ENCODE measurements at regions not wholly inside any gene's neighbourhood (a gene's known extent, or its start where the extent isn't known, plus 50 kb on each side); places are given as distances from the start of the nearest gene placed in this dataset.

GRCh38 chr1:209356976-209357377 lies 226.5 kb upstream of the CAMK1G start:
- POLR2A ChIA-PET, result no interaction called here
- no peaks in the 10 kb centered on the region for H3K4me1 Mint-ChIP-seq
- no peak overlapping the region for H3K4me3 Mint-ChIP-seq
- no peaks in the 10 kb centered on the region for H3K36me3 Mint-ChIP-seq
- no peaks in the 10 kb centered on the region for H3K9me3 Mint-ChIP-seq
- ATAC-seq (ENCODE audit: low read depth) (no peak), DNase-seq (no peak)
- peaks cover 4% of the 10 kb centered on the region for H3K27me3 Mint-ChIP-seq
- H3K27ac Mint-ChIP-seq, result no peak overlapping the region

DNA sequence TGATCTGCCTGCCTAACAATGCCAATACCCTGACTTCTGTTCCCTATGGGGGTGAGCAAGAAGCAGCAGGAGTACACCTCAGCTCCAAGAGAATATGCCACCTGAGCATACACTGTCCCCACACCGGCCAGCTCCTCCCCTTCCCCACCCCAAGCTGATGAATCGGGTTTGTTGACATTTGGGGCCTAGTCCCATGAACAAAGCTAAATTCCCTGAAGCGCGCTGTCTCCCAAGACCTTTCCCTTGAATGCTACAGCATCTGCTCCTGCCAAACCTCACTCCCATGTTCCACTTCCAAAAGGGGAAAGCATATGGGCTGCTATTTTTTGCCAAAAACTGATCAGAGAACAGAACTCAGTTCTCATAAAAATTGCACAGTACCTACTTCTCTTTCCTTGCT lies 220.4 kb upstream of the CAMK1G start:
- POLR2A ChIA-PET, result no interaction called here
- H3K9me3 Mint-ChIP-seq, result no peaks in the 10 kb centered on the region
- no peak overlapping the region for H3K27ac Mint-ChIP-seq
- no peaks in the 10 kb centered on the region for H3K36me3 Mint-ChIP-seq
- H3K27me3 Mint-ChIP-seq, result peaks cover 11% of the 10 kb centered on the region
- no peak for ATAC-seq (ENCODE audit: low read depth)
- no peak overlapping the region for H3K4me3 Mint-ChIP-seq
- DNase-seq, result no peak
- H3K4me1 Mint-ChIP-seq, result no peaks in the 10 kb centered on the region

DNA sequence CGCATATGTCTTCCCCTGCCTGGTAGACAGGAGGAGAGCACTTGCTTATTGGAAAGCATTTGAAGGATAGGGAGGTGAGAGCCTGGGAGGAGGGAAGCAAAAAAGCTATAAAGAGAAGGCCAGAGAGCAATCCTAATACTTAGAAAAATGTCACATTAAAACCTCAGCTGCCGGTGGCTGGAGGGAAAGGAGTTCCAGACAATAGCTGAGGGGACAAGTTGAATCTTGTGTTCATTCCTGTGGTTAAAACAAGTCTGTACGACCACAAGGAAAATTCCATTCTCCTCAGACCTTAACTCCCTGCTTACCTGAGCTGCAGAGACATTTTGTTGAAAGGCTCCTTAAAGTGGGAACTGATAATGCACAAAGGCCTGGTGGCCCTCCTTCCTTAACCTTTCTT lies 218.8 kb upstream of the CAMK1G start:
- no peak overlapping the region for H3K4me3 Mint-ChIP-seq
- H3K36me3 Mint-ChIP-seq, result no peaks in the 10 kb centered on the region
- POLR2A ChIA-PET, result no interaction called here
- no peak overlapping the region for H3K27ac Mint-ChIP-seq
- no peaks in the 10 kb centered on the region for H3K4me1 Mint-ChIP-seq
- no peak for ATAC-seq (ENCODE audit: low read depth)
- DNase-seq, result no peak
- peaks cover 8% of the 10 kb centered on the region for H3K27me3 Mint-ChIP-seq
- H3K9me3 Mint-ChIP-seq, result no peaks in the 10 kb centered on the region

DNA sequence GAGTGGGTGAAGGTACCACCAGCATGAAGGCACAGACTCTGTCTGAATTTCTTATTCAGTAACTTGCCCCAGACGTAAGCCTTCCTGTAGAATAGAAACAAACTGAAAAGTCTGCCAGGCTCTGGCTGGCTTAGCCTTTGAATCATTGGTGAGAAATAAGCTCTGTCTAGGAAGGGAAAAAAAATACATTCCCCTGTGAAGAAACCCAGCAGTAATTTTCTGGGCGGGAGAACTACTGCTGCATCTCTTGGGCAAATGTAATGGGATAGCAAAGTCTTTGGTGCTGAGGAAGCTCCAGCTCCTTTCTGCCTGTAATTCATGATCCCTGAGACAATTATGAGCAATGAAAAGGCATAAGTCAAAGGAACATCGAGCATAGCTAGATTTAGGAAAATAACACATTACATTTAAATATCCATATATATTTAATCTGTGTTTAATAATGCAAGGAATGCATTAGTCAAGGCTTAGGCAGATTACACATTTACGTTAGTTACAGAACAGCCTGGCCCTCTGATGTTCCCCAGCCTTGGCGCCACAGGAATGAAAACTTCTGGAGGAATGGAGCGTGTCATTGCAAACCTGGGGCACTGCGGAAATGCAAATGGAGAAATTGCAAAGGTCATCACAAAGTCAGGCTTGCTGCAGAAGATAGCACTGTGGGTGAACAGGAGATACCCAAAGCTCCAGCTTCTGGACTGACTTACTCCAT lies 216.3 kb upstream of the CAMK1G start:
- no peak for DNase-seq
- no peak overlapping the region for H3K4me3 Mint-ChIP-seq
- H3K4me1 Mint-ChIP-seq, result no peaks in the 10 kb centered on the region
- H3K9me3 Mint-ChIP-seq, result no peaks in the 10 kb centered on the region
- ATAC-seq (ENCODE audit: low read depth), result no peak
- H3K27me3 Mint-ChIP-seq, result peaks cover 8% of the 10 kb centered on the region
- POLR2A ChIA-PET, result no interaction called here
- H3K27ac Mint-ChIP-seq, result no peak overlapping the region
- H3K36me3 Mint-ChIP-seq, result no peaks in the 10 kb centered on the region

DNA sequence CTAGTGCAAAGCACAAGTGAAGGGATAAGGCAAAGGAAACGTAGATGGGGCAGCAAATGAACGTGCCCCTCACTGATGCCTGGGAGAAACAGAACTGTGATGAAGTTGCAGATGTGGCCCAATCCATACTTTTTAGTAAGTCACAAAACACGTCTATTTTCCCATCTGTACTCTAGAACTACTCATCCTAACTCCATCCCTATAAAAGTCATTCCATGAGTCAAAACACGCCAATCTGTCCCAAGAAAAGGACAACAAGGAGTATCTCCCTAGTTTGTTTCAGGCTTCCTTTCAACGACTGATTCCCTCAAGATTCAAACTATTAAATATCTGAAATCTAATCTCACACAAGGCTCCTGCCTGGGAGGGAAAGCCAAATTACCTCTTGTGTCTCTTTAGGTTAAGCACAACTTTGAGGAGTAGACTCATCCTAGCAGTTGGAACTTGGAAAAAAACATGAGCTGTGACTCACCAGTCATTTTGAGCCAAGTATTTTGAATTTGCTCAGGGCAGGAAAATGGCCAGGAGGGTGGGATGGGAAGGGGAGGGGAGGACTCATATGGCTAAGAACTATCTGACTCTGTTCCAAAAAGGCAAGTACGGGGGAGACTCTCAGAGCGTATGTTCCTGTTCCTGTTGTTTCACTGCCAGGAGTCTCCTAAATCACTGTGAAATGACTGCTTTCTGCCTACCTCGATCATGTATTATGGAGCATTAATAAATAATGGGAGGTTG lies 214.5 kb upstream of the CAMK1G start:
- POLR2A ChIA-PET, result no interaction called here
- Mint-ChIP-seq H3K9me3 (no peaks in the 10 kb centered on the region), H3K27me3 (peaks cover 5% of the 10 kb centered on the region), H3K4me3 (no peak overlapping the region), H3K4me1 (no peaks in the 10 kb centered on the region), H3K36me3 (no peaks in the 10 kb centered on the region), H3K27ac (no peak overlapping the region)
- DNase-seq (no peak), ATAC-seq (ENCODE audit: low read depth) (no peak)

- Mint-ChIP-seq H3K27me3 (peaks cover 4% of the 10 kb centered on the region), H3K27ac (no peak overlapping the region), H3K36me3 (no peaks in the 10 kb centered on the region), H3K4me1 (no peaks in the 10 kb centered on the region), H3K9me3 (no peaks in the 10 kb centered on the region), H3K4me3 (no peak overlapping the region)
- ATAC-seq (ENCODE audit: low read depth) (no peak), DNase-seq (no peak)
- POLR2A ChIA-PET, result no interaction called here
Measured at GRCh38 chr1:209370241-209370995, 213.1 kb upstream of the CAMK1G start.

- POLR2A ChIA-PET, result no interaction called here
- DNase-seq, result no peak
- Mint-ChIP-seq H3K27me3 (peaks cover 6% of the 10 kb centered on the region), H3K36me3 (no peaks in the 10 kb centered on the region), H3K4me1 (no peaks in the 10 kb centered on the region), H3K9me3 (no peaks in the 10 kb centered on the region), H3K4me3 (no peak overlapping the region), H3K27ac (no peak overlapping the region)
- no peak for ATAC-seq (ENCODE audit: low read depth)
Measured at GRCh38 chr1:209375097-209375496, 208.4 kb upstream of the CAMK1G start.

- Mint-ChIP-seq H3K4me3 (no peak overlapping the region), H3K36me3 (no peaks in the 10 kb centered on the region), H3K4me1 (no peaks in the 10 kb centered on the region), H3K27me3 (peaks cover 6% of the 10 kb centered on the region), H3K27ac (no peak overlapping the region), H3K9me3 (no peaks in the 10 kb centered on the region)
- no peak for ATAC-seq (ENCODE audit: low read depth)
- POLR2A ChIA-PET, result no interaction called here
- no peak for DNase-seq
Measured at GRCh38 chr1:209375671-209376365, 207.7 kb upstream of the CAMK1G start.

DNA sequence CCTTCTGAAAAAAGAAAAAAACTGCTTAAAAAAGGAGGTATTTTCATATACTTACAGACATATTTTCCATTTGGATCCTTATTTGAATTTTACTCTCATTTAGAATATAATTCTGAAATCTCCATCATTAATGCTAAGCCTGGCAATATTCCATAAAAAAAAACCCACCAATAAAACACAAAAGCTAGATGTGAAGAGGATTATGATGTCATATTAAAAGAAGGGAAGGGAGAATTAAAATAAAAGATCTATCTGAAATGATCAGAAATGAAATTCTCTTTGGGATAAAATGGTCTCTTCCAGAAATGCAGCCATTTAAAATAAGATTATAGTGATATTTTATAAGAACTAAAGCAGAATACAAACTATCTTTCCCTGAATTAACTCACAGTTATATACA lies 206.7 kb upstream of the CAMK1G start:
- Mint-ChIP-seq H3K27ac (no peak overlapping the region), H3K4me3 (no peak overlapping the region), H3K4me1 (no peaks in the 10 kb centered on the region), H3K27me3 (peaks cover 6% of the 10 kb centered on the region), H3K9me3 (no peaks in the 10 kb centered on the region), H3K36me3 (no peaks in the 10 kb centered on the region)
- POLR2A ChIA-PET, result no interaction called here
- ATAC-seq (ENCODE audit: low read depth) (no peak), DNase-seq (no peak)

- DNase-seq, result no peak
- POLR2A ChIA-PET, result interaction anchor here (0.7 kb wide), 1 partner anchor 168 kb away, joined by 3 read pairs; no protein-coding TSS in a partner anchor
- Mint-ChIP-seq H3K36me3 (no peaks in the 10 kb centered on the region), H3K27ac (no peak overlapping the region), H3K27me3 (peaks cover 6% of the 10 kb centered on the region), H3K4me3 (no peak overlapping the region), H3K4me1 (no peaks in the 10 kb centered on the region), H3K9me3 (no peaks in the 10 kb centered on the region)
- ATAC-seq (ENCODE audit: low read depth), result no peak
Measured at GRCh38 chr1:209377995-209378394, 205.5 kb upstream of the CAMK1G start.

DNA sequence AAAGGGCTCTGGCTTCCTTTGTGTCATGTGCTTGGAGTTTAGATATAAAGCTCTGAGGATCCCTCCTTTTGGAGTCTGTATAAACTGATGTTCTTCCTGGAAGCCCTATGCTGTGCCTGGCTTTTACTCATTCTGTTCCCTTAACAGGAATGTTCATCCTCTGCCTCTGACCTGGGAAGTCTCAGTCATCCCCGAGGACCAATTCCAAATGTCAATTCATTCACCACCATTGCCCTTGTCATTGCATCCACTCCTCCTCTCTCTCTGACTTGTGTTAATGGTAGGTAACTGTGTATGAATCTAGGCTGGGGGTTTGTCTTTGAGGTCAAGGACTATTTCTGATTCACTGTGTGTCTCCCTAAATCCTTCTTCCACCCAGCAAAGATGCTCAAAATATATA lies 204.2 kb upstream of the CAMK1G start:
- Mint-ChIP-seq H3K27ac (no peak overlapping the region), H3K4me3 (no peak overlapping the region), H3K27me3 (peaks cover 6% of the 10 kb centered on the region), H3K36me3 (no peaks in the 10 kb centered on the region), H3K9me3 (no peaks in the 10 kb centered on the region), H3K4me1 (no peaks in the 10 kb centered on the region)
- DNase-seq (no peak), ATAC-seq (ENCODE audit: low read depth) (no peak)
- POLR2A ChIA-PET, result no interaction called here

- Mint-ChIP-seq H3K9me3 (no peaks in the 10 kb centered on the region), H3K36me3 (no peaks in the 10 kb centered on the region), H3K27ac (no peak overlapping the region), H3K27me3 (peaks cover 4% of the 10 kb centered on the region), H3K4me1 (no peaks in the 10 kb centered on the region), H3K4me3 (no peak overlapping the region)
- DNase-seq (no peak), ATAC-seq (ENCODE audit: low read depth) (no peak)
- POLR2A ChIA-PET, result no interaction called here
Measured at GRCh38 chr1:209380420-209380819, 203.1 kb upstream of the CAMK1G start.

DNA sequence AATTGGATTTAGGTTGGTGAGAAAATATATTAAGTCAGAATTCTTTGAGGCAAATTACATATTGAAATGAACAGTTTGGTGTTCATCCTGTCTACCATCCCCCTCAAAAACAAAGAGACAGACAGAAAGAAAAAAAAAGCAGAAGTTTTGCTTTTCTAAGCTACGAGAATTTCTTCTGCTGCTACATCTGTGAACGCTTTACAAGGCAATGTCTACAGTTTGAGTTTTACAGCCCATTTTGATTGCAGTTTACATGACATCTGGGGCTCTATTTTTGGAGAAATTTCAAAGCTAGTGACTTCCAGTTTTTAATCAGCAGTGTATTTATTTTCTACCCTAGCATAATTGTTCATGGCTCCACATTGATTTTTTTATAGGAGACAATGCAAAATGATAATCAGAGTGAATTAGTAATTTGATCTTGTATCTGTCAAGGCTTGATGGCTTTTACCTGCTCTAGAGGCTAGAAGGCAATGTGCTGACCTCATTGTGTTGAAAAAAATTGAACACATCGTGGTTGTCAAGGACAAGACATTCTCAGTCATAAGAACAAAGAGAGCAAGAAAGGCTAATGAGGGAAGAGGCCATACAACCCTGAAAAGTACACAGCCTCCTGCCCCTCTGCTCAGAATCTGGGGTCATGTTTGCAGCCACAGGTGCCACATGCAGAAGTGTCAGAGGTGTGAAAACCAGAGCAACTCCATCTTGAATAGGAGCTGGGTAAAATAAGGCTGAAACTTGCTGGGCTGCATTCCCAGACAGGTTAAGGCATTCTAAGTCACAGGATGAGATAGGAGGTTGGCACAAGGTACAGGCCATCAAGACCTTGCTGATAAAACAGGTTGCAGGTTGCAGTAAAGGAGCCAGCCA lies 201.0 kb upstream of the CAMK1G start:
- POLR2A ChIA-PET, result no interaction called here
- Mint-ChIP-seq H3K27ac (no peak overlapping the region), H3K36me3 (no peaks in the 10 kb centered on the region), H3K4me3 (no peak overlapping the region), H3K4me1 (no peaks in the 10 kb centered on the region), H3K9me3 (no peaks in the 10 kb centered on the region), H3K27me3 (no peaks in the 10 kb centered on the region)
- no peak for ATAC-seq (ENCODE audit: low read depth)
- DNase-seq, result no peak

Data from activated naive CD8-positive, alpha-beta T cell treated with anti-CD3 and anti-CD28 coated beads, Interleukin-2, amount 10 ng/mL, durations not matched to agents 7 days and 5 days (primary cell).